Kidney (tissue), 13 donors: ENCODE measurements at regions not wholly inside any gene's neighbourhood (a gene's known extent, or its start where the extent isn't known, plus 50 kb on each side); places are given as distances from the start of the nearest gene placed in this dataset.

Source experiments
- DNase-seq, 5 donors: peaks; one replicate each; pipeline ENCODE4 v3.0.0-alpha.2; 2013 to 2020
- FAIRE-seq: peaks from 2 replicates; lab custom pipeline; 2012; peaks lifted over from hg19 to GRCh38; lab: Jason Lieb, UNC
- H3K27ac ChIP-seq, 2 donors: one replicate each; pipeline ENCODE4 v1.7.0; 2013; ENCODE audit warnings: low read depth in 2 of 2, low read length in 2 of 2, inconsistent platforms in 1 of 2
- H3K27me3 ChIP-seq: one replicate; pipeline ENCODE4 v1.7.1; 2013; ENCODE audit warnings: low read length, inconsistent platforms; ENCODE audit not compliant: control insufficient read depth, insufficient read depth
- H3K36me3 ChIP-seq, 3 donors: one replicate each; pipeline versions ENCODE4 v1.7.0 to v1.7.1; 2013; ENCODE audit warnings: low read length in 3 of 3, control low read depth in 1 of 3, inconsistent platforms in 1 of 3; ENCODE audit not compliant: insufficient read depth in 3 of 3, control insufficient read depth in 2 of 3
- H3K4me1 ChIP-seq, 3 donors: one replicate each; pipeline versions ENCODE4 v1.7.0 to v1.7.1; 2013; ENCODE audit warnings: low read length in 3 of 3, inconsistent platforms in 1 of 3, low read depth in 1 of 3; ENCODE audit not compliant: control insufficient read depth in 2 of 3, insufficient read depth in 2 of 3
- H3K4me3 ChIP-seq, 3 donors: one replicate each; pipeline versions ENCODE4 v1.7.0 to v1.8.1; 2013; ENCODE audit warnings: low read length in 3 of 3, control low read depth in 1 of 3, inconsistent platforms in 1 of 3
- H3K9ac ChIP-seq, 3 donors: one replicate each; pipeline versions ENCODE4 v1.7.0 to v1.7.1; 2013; ENCODE audit warnings: low read length in 3 of 3, control low read depth in 1 of 3, inconsistent platforms in 1 of 3
- H3K9me3 ChIP-seq, 3 donors: one replicate each; pipeline versions ENCODE4 v1.7.0 to v1.7.1; 2013; ENCODE audit warnings: low read length in 3 of 3, control low read depth in 1 of 3, inconsistent platforms in 1 of 3; ENCODE audit not compliant: control insufficient read depth in 2 of 3, insufficient read depth in 1 of 3
- intact Hi-C: fragments of 100-400 bp; cut with DNase I; formaldehyde crosslinking; loops from one replicate; pipeline ENCODE4 v1.11.1; 2022
- TF ChIP-seq, protein P1 (sequence below): IDR thresholded peaks from 3 replicates; pipeline ENCODE4 v1.5.1; 2012; ENCODE audit warnings: mild to moderate bottlenecking, moderate library complexity, borderline replicate concordance; ENCODE audit not compliant: insufficient read depth; ENCODE audit errors: extremely low read depth
- donor health status: control.
- donor health status: control.
- donor health status: control.
- donor health status: control.
- donor health status: control.
- donor health status: DM: yes; HTN: yes; CAD: no.
- donor health status: Normal renal cell carcinoma (clear cell type).

DNA sequence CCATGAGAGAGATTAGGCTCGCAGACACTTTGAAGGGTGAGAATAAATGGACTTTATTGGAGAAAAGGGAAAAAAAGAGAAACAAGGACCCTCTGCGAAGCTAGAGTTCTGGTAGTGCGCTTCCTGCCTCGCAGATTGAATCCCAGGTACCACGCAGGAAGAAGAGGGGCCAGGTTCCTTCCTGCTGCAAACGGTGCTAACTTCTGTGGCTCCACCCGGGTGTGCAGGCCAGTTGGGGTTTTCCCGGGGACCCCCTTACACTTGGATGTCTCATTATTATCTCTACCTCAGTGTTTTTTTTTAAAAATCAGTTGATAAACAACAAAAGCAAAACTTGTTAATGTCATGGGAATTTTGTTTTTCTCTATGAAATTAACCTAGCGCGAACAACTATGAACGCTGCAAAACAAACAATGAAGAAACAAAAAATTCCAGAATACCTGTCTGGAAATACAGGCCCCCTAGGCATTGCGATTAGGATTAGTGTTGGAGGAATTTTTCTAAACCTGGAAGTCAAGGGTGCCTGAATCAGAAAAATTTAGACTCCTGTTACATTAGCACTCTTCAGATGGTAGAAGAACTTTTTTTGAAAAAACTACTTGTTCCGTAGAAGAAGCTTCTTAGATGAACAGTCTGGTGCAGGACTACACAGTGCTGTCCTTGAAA is 414.5 kb downstream of the MAN2A1 start:
- TF ChIP-seq, protein P1, sequence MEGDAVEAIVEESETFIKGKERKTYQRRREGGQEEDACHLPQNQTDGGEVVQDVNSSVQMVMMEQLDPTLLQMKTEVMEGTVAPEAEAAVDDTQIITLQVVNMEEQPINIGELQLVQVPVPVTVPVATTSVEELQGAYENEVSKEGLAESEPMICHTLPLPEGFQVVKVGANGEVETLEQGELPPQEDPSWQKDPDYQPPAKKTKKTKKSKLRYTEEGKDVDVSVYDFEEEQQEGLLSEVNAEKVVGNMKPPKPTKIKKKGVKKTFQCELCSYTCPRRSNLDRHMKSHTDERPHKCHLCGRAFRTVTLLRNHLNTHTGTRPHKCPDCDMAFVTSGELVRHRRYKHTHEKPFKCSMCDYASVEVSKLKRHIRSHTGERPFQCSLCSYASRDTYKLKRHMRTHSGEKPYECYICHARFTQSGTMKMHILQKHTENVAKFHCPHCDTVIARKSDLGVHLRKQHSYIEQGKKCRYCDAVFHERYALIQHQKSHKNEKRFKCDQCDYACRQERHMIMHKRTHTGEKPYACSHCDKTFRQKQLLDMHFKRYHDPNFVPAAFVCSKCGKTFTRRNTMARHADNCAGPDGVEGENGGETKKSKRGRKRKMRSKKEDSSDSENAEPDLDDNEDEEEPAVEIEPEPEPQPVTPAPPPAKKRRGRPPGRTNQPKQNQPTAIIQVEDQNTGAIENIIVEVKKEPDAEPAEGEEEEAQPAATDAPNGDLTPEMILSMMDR = no peak
- intact Hi-C loops = no loop called here
- H3K36me3 ChIP-seq = no peaks in the 10 kb centered on the region

DNA sequence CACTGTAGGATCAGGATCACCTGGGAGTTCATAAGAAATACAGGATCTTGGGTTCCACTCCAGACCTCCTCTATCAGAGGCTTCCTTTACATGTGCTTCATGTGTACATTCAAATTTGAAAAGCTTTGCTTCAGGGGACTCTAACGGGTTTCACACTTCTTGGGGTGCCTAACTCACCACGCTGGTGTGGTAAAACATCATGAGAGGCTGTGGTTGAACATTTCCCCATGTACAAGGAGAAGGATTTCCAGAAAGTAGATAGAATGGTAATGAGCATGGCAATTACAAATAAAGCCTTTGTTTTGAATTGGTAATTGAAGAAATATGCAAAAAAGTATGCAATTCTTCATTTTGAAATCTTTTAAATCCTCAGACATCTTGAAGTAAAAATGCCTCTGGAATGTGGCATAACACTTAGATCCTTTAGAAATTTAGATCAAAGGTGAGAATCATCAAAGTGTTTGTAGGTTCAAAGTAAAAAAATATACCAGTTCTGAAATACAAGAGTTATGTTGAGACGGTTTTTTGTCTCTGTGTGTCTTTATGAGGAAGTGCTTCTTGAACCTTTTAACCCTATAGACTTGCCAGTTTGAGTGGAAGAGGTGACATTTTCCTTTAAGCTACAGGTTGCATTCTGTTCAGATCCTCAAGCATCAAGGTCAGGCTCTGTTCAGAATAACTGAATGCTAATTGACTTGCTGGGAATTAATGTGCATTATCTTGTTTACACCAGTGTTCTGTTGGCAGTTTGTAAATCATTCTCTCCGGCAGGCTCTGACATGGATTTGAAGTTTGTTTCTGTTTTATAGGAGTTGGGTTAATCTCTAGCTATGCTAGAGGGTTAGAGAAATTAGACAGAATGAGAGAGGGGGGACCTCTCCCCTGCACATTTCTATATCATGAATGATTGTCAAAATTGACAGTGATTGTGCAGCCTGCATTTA is 415.3 kb downstream of the MAN2A1 start:
- intact Hi-C loops = no loop called here
- FAIRE-seq = no peak

More for the DNA sequence above, 414.5 kb downstream of the MAN2A1 start:
- H3K27ac ChIP-seq = no peak overlapping the region
- no peaks in the 10 kb centered on the region for H3K9me3 ChIP-seq
- peak in 1 of 5 donors; percentile 9 for DNase-seq
- no peak for FAIRE-seq
- no peaks in the 10 kb centered on the region for H3K27me3 ChIP-seq
- H3K4me1 ChIP-seq = peaks cover 0 to 19% (median 3%) of the 10 kb centered on the region in 3 donors
- H3K9ac ChIP-seq = no peak overlapping the region
- H3K4me3 ChIP-seq = no peak overlapping the region

DNA sequence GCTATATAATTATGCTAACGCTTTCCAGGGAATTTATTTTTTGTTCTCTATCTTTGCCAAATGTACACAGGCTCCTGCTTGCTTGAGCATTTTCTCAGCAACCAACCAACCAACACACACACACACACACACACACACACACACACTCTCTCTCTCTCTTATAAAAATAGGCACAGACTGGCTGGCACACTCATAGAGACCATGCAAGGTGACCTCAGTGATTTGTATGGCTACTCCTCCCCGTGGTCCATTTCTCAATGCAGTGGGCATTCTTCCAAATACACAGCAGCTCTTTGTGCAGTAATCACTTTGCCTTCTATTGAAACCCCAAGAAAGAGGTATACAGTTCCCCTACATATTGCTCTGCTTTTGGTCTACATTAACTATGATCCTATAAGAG is 416.0 kb downstream of the MAN2A1 start:
- FAIRE-seq (no peak), DNase-seq (peak in 3 of 5 donors; percentile 19 to 35 (median 22))
- Histone ChIP-seq H3K9ac (no peak overlapping the region), H3K27me3 (no peaks in the 10 kb centered on the region), H3K9me3 (no peaks in the 10 kb centered on the region), H3K27ac (no peak overlapping the region), H3K4me3 (no peak overlapping the region), H3K36me3 (no peaks in the 10 kb centered on the region), H3K4me1 (peaks cover 0 to 19% (median 3%) of the 10 kb centered on the region in 3 donors)
- TF ChIP-seq, protein P1 = no peak
- intact Hi-C loops = no loop called here

More for the DNA sequence above, 415.3 kb downstream of the MAN2A1 start:
- Histone ChIP-seq H3K36me3 (no peaks in the 10 kb centered on the region), H3K9me3 (no peaks in the 10 kb centered on the region), H3K4me3 (no peak overlapping the region), H3K27me3 (no peaks in the 10 kb centered on the region), H3K4me1 (peaks cover 0 to 19% (median 3%) of the 10 kb centered on the region in 3 donors), H3K9ac (no peak overlapping the region), H3K27ac (no peak overlapping the region)
- TF ChIP-seq, protein P1 = no peak
- peak in 1 of 5 donors; percentile 24 for DNase-seq
